LNCAP (cell line): ENCODE measurements at regions not wholly inside any gene's neighbourhood (a gene's known extent, or its start where the extent isn't known, plus 50 kb on each side); places are given as distances from the start of the nearest gene placed in this dataset.

Experiments used
- CTCF ChIP-seq: fragments of 450-650 bp; IDR thresholded peaks from 2 replicates; pipeline ENCODE4 v1.5.1; 2017; ENCODE audit warnings: mild to moderate bottlenecking

GRCh38 chr6:141445928-141446628 is 686.6 kb upstream of the GJE1 start:
- TF ChIP-seq CTCF = no peak

- TF ChIP-seq CTCF = no peak
Observed at GRCh38 chr6:141443668-141444289, 688.9 kb upstream of the GJE1 start.

GRCh38 chr6:141443032-141443431 is 689.7 kb upstream of the GJE1 start:
- no peak for TF ChIP-seq CTCF

GRCh38 chr6:141439513-141439912 is 693.2 kb upstream of the GJE1 start:
- no peak for TF ChIP-seq CTCF

GRCh38 chr6:141437685-141438084 is 695.0 kb upstream of the GJE1 start:
- TF ChIP-seq CTCF = no peak

- no peak for TF ChIP-seq CTCF
Observed at GRCh38 chr6:141437011-141437410, 695.7 kb upstream of the GJE1 start.

- no peak for TF ChIP-seq CTCF
Observed at GRCh38 chr6:141426400-141426980, 706.2 kb upstream of the GJE1 start.
